Panc1 (cell line): ENCODE measurements at regions not wholly inside any gene's neighbourhood (a gene's known extent, or its start where the extent isn't known, plus 50 kb on each side); places are given as distances from the start of the nearest gene placed in this dataset.

Source experiments
- ATAC-seq: fragments of 200-7000 bp; cut with Tn5 transposase; 2 replicates; pipeline ENCODE4 v1.9.1; 2020; ENCODE audit warnings: mild to moderate bottlenecking, moderate library complexity
- BruUV-seq: library from RNA; stranded (reverse); fragments of 400-500 nt; replicated peaks from 2 replicates; lab custom pipeline; 2021; lab: Mats Ljungman, UMichigan
- CTCF ChIA-PET: fragments of 300-600 bp; sonication (Branson Sonifier 250); formaldehyde crosslinking; loops from one replicate; lab custom pipeline; 2022; ENCODE audit warnings: antibody characterized with exemption; lab: Charles Lee
- POLR2A ChIA-PET: fragments of 300-600 bp; sonication (Branson Sonifier 250); formaldehyde crosslinking; loops from one replicate; lab custom pipeline; 2022; ENCODE audit warnings: antibody characterized with exemption; lab: Charles Lee
- DNase-seq: peaks from one replicate; pipeline ENCODE4 v3.0.0-alpha.2; 2010; ENCODE audit warnings: low read depth, low spot score
- H3K27ac ChIP-seq: 2 replicates; pipeline ENCODE4 v1.5.1; 2011; ENCODE audit warnings: mild to moderate bottlenecking, low read length, inconsistent platforms
- H3K27me3 ChIP-seq: fragments of 200-500 bp; sonication (Bioruptor generic); 2 replicates; pipeline ENCODE4 v1.6.0; 2014; ENCODE audit warnings: low read length, inconsistent platforms; ENCODE audit not compliant: control insufficient read depth, insufficient read depth
- H3K36me3 ChIP-seq: fragments of 200-500 bp; sonication (Bioruptor generic); 2 replicates; pipeline ENCODE4 v1.5.1; 2014; ENCODE audit warnings: inconsistent platforms, mild to moderate bottlenecking, low read length, moderate library complexity; ENCODE audit not compliant: control insufficient read depth, insufficient read depth
- H3K4me1 ChIP-seq: 2 replicates; pipeline ENCODE4 v1.5.1; 2011; ENCODE audit warnings: inconsistent platforms, mild to moderate bottlenecking, low read length, moderate library complexity; ENCODE audit not compliant: control insufficient read depth, insufficient read depth
- H3K4me3 ChIP-seq, 2 experiments: 2 replicates each; pipeline ENCODE4 v1.5.1; 2011 to 2012; ENCODE audit warnings: low read depth in 2 of 2, low read length in 2 of 2, mild to moderate bottlenecking in 2 of 2, inconsistent platforms in 1 of 2, moderate library complexity in 1 of 2
- H3K9me3 ChIP-seq: fragments of 200-500 bp; sonication (Bioruptor generic); 2 replicates; pipeline ENCODE4 v1.5.1; 2014; ENCODE audit warnings: low read depth, mild to moderate bottlenecking, inconsistent platforms, low read length, moderate library complexity; ENCODE audit not compliant: control insufficient read depth, insufficient read depth
- CTCF ChIP-seq: fragments of 450-650 bp; IDR thresholded peaks from 2 replicates; pipeline ENCODE4 v1.5.1; 2017; ENCODE audit warnings: mild to moderate bottlenecking
- POLR2AphosphoS5 ChIP-seq: IDR thresholded peaks from 2 replicates; pipeline ENCODE4 v1.6.1; 2012; ENCODE audit warnings: mild to moderate bottlenecking, low read depth, low read length, moderate library complexity
- REST ChIP-seq, 2 experiments: IDR thresholded peaks; 2 replicates each; pipeline ENCODE4 v1.6.1; 2011 to 2012; ENCODE audit warnings: low read depth in 2 of 2, control low read depth in 1 of 2, low read length in 1 of 2, mild to moderate bottlenecking in 1 of 2, moderate library complexity in 1 of 2; ENCODE audit not compliant: insufficient read depth in 1 of 2
- SIN3A ChIP-seq: IDR thresholded peaks from 2 replicates; pipeline ENCODE4 v1.6.1; 2012; ENCODE audit warnings: low read depth, mild to moderate bottlenecking, low read length, moderate library complexity, borderline replicate concordance; ENCODE audit not compliant: insufficient read depth
- TCF7L2 ChIP-seq: IDR thresholded peaks from 2 replicates; pipeline ENCODE4 v1.6.1; 2011; ENCODE audit warnings: mild to moderate bottlenecking, low read depth, low read length, inconsistent platforms
- in situ Hi-C: cut with HindIII; loops from 2 replicates; pipeline ENCODE4 v1.10.0; 2016; ENCODE audit warnings: low sequenced_read_pairs, low pct_unique_long_range_greater_than_20kb
- intact Hi-C: fragments of 100-400 bp; cut with micrococcal nuclease; formaldehyde crosslinking; loops from one replicate; pipeline ENCODE4 v1.10.0; 2022; ENCODE audit not compliant: unreplicated experiment

GRCh38 chr2:204477358-204477950 is 67.8 kb upstream of the PARD3B start:
- Histone ChIP-seq H3K36me3 (no peaks in the 10 kb centered on the region; the same call in 1 of the 2 replicates), H3K9me3 (no peaks in the 10 kb centered on the region), H3K4me3 (no peak overlapping the region), H3K27ac (no peak overlapping the region), H3K27me3 (no peaks in the 10 kb centered on the region), H3K4me1 (no peaks in the 10 kb centered on the region)
- DNase-seq, result no peak
- TF ChIP-seq POLR2AphosphoS5 (no peak), TCF7L2 (no peak), CTCF (no peak), REST (IDR thresholded peaks at IDR 0.05; ENCODE audit: insufficient read depth in 1 of 2, low read depth in 2 of 2, low read length in 1 of 2) (no peak), SIN3A (no peak)
- BruUV-seq, result no TSS peak
- no peak for ATAC-seq
- POLR2A ChIA-PET, result no interaction called here
- CTCF ChIA-PET, result no interaction called here
- intact Hi-C loops, result no loop called here
- in situ Hi-C loops, result no loop called here

DNA sequence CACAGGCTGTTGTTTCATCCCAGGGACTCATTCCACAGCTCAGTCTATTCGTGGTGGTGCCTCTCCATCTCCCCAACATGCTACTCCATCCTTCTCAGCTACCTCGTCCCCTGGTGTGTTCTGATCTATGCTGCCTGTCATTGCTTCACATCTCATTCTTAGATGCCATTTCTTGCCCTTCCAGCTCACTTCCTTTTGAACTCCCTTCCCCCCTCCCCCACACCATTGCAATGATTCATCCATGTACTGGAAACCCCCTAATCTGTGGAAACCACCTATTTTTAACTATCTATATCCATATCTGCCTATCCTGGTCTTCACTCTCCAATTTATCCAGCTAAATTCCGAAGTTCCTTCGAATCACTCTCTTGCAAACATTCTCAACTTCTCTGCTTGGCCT is 65.7 kb upstream of the PARD3B start:
- no peaks in the 10 kb centered on the region for H3K4me1 ChIP-seq
- ChIA-PET POLR2A (no interaction called here), CTCF (interaction anchor here (0.7 kb wide), 1 partner anchor 10 kb away, joined by 3 read pairs; no protein-coding TSS in a partner anchor)
- H3K9me3 ChIP-seq, result no peaks in the 10 kb centered on the region
- no peaks in the 10 kb centered on the region for H3K27me3 ChIP-seq
- no peak overlapping the region for H3K27ac ChIP-seq
- no peak for TF ChIP-seq POLR2AphosphoS5
- no peak for TF ChIP-seq CTCF
- no peak for TF ChIP-seq TCF7L2
- TF ChIP-seq REST (IDR thresholded peaks at IDR 0.05; ENCODE audit: insufficient read depth in 1 of 2, low read depth in 2 of 2, low read length in 1 of 2), result no peak
- TF ChIP-seq SIN3A, result no peak
- BruUV-seq, result no TSS peak
- intact Hi-C loops, result no loop called here
- no peak overlapping the region for H3K4me3 ChIP-seq
- DNase-seq, result no peak
- no peak for ATAC-seq
- in situ Hi-C loops, result no loop called here
- H3K36me3 ChIP-seq, result no peaks in the 10 kb centered on the region; the same call in 1 of the 2 replicates
